Inflammatory macrophage treated with lipopolysaccharide for 4 hours (primary cell): ENCODE measurements at regions not wholly inside any gene's neighbourhood (a gene's known extent, or its start where the extent isn't known, plus 50 kb on each side); places are given as distances from the start of the nearest gene placed in this dataset.
A peak's percentile ranks its signal among the peaks of the same experiment; 100 is the strongest.
"Not testable (repeated sequence)": the region's sequence is repeated elsewhere in the genome, so short reads cannot be mapped to it uniquely, and the experiment has no call there.

Experiments
- DNase-seq: peaks from one replicate; pipeline ENCODE4 v3.0.0-alpha.2; 2020

- no peak for DNase-seq
These were observed 76.7 kb upstream of the PICALM start for GRCh38 chr11:86145439-86146156.

GRCh38 chr11:86144846-86145245 lies 76.0 kb upstream of the PICALM start:
- DNase-seq, result peak; percentile 58

GRCh38 chr11:86144087-86144486 lies 75.2 kb upstream of the PICALM start:
- not testable (repeated sequence) for DNase-seq

- peak; percentile 82 for DNase-seq
These were observed 74.5 kb upstream of the PICALM start for GRCh38 chr11:86143087-86144030.

- DNase-seq, result peak; percentile 47
These were observed 73.3 kb upstream of the PICALM start for GRCh38 chr11:86142170-86142569.

- peak; percentile 91 for DNase-seq
These were observed 72.8 kb upstream of the PICALM start for GRCh38 chr11:86141727-86142126.

- peak; percentile 55 for DNase-seq
These were observed 71.6 kb upstream of the PICALM start for GRCh38 chr11:86140334-86140990.

GRCh38 chr11:86138958-86139357 lies 70.1 kb upstream of the PICALM start:
- DNase-seq, result peak; percentile 96

GRCh38 chr11:86136538-86136937 lies 67.7 kb upstream of the PICALM start:
- DNase-seq, result peak; percentile 76

GRCh38 chr11:86135319-86135714 lies 66.4 kb upstream of the PICALM start:
- no peak for DNase-seq

- peak; percentile 66 for DNase-seq
These were observed 65.9 kb upstream of the PICALM start for GRCh38 chr11:86134580-86135318.

- DNase-seq, result no peak
These were observed 63.9 kb upstream of the PICALM start for GRCh38 chr11:86132667-86133249.

GRCh38 chr11:86129740-86130540 lies 61.1 kb upstream of the PICALM start:
- DNase-seq, result no peak

GRCh38 chr11:86128914-86129313 lies 60.0 kb upstream of the PICALM start:
- no peak for DNase-seq

GRCh38 chr11:86126862-86127261 lies 58.0 kb upstream of the PICALM start:
- DNase-seq, result no peak

- no peak for DNase-seq
These were observed 55.7 kb upstream of the PICALM start for GRCh38 chr11:86124251-86125233.

- no peak for DNase-seq
These were observed 53.9 kb upstream of the PICALM start for GRCh38 chr11:86122773-86123172.

- DNase-seq, result no peak
These were observed 51.9 kb upstream of the PICALM start for GRCh38 chr11:86120807-86121206.

GRCh38 chr11:86119906-86120305 lies 51.0 kb upstream of the PICALM start:
- DNase-seq, result no peak

- no peak for DNase-seq
These were observed 50.2 kb upstream of the PICALM start for GRCh38 chr11:86119077-86119476.
